SK-N-SH (cell line): ENCODE measurements at regions not wholly inside any gene's neighbourhood (a gene's known extent, or its start where the extent isn't known, plus 50 kb on each side); places are given as distances from the start of the nearest gene placed in this dataset.

ENCODE experiments used
- CTCF ChIA-PET: fragments of 300-600, 350-600 bp; formaldehyde crosslinking; extraction: SDS; loops from one replicate; lab custom pipeline; 2021; lab: Yijun Ruan, JAX
- POLR2A ChIA-PET: fragments of 350-600 bp; sonication (Branson Sonifier 250); formaldehyde crosslinking; extraction: SDS; loops from one replicate; lab custom pipeline; 2020; ENCODE audit warnings: antibody characterized with exemption, inconsistent platforms; lab: Yijun Ruan, JAX
- DNase-seq: peaks from one replicate; pipeline ENCODE4 v3.0.0; 2012
- H2AFZ ChIP-seq: fragments of 200-600 bp; sonication (generic); 2 replicates; pipeline ENCODE4 v1.8.1; 2016; ENCODE audit warnings: antibody characterized with exemption, mild to moderate bottlenecking, low read depth
- H3F3A ChIP-seq: fragments of 200-600 bp; sonication (generic); replicated peaks from 2 replicates; pipeline ENCODE3; 2016; ENCODE audit warnings: antibody characterized with exemption, mild to moderate bottlenecking; ENCODE audit not compliant: insufficient read depth
- H3K27ac ChIP-seq, 2 experiments: fragments of 200-500 bp in 1 of 2; fragments of 200-600 bp in 1 of 2; sonication (Bioruptor generic) in 1 of 2; sonication (generic), shearing (Covaris generic) in 1 of 2; 2 replicates each; pipeline versions ENCODE4 v1.5.1 to v1.6.1; 2014 to 2016; ENCODE audit warnings: low read depth in 2 of 2, inconsistent platforms in 1 of 2, low read length in 1 of 2, mild to moderate bottlenecking in 1 of 2, mixed read lengths in 1 of 2
- H3K27me3 ChIP-seq: fragments of 200-600 bp; sonication (generic), shearing (Covaris generic); 2 replicates; pipeline ENCODE4 v1.6.1; 2016; ENCODE audit warnings: mixed run types; ENCODE audit not compliant: insufficient read depth
- H3K36me3 ChIP-seq, 2 experiments: fragments of 200-500 bp in 1 of 2; fragments of 200-600 bp in 1 of 2; sonication (Bioruptor generic) in 1 of 2; sonication (generic) in 1 of 2; replicated peaks in 1 of 2; 2 replicates each; pipeline versions ENCODE3 to v1.5.1; 2014 to 2016; ENCODE audit warnings: low read length in 1 of 2, mild to moderate bottlenecking in 1 of 2; ENCODE audit not compliant: insufficient read depth in 2 of 2, control insufficient read depth in 1 of 2
- H3K4me1 ChIP-seq, 2 experiments: fragments of 200-500 bp in 1 of 2; fragments of 200-600 bp in 1 of 2; sonication (Bioruptor generic) in 1 of 2; sonication (generic), shearing (Covaris generic) in 1 of 2; 2 replicates each; pipeline versions ENCODE4 v1.5.1 to v1.6.1; 2014 to 2016; ENCODE audit warnings: low read depth in 1 of 2, low read length in 1 of 2, mixed run types in 1 of 2; ENCODE audit not compliant: insufficient read depth in 2 of 2, control insufficient read depth in 1 of 2
- H3K4me2 ChIP-seq: fragments of 200-600 bp; sonication (generic), shearing (Covaris generic); 2 replicates; pipeline ENCODE4 v1.6.1; 2017; ENCODE audit warnings: mixed run types
- H3K4me3 ChIP-seq, 2 experiments: fragments of 200-500 bp in 1 of 2; fragments of 200-600 bp in 1 of 2; sonication (Bioruptor generic) in 1 of 2; sonication (generic), shearing (Covaris generic) in 1 of 2; 2 replicates each; pipeline versions ENCODE4 v1.5.1 to v1.8.1; 2014 to 2016; ENCODE audit warnings: low read depth in 2 of 2, inconsistent platforms in 1 of 2, low read length in 1 of 2, mild to moderate bottlenecking in 1 of 2, mixed read lengths in 1 of 2, moderate library complexity in 1 of 2
- H3K79me2 ChIP-seq: fragments of 200-600 bp; sonication (generic); 2 replicates; pipeline ENCODE4 v1.8.1; 2017; ENCODE audit warnings: mild to moderate bottlenecking; ENCODE audit not compliant: insufficient read depth
- H3K9ac ChIP-seq: fragments of 200-600 bp; sonication (generic); 2 replicates; pipeline ENCODE4 v1.6.1; 2017; ENCODE audit warnings: mixed run types
- H3K9me2 ChIP-seq: fragments of 200-600 bp; sonication (generic); 2 replicates; pipeline ENCODE4 v1.6.1; 2017; ENCODE audit warnings: mixed run types
- H3K9me3 ChIP-seq: fragments of 200-600 bp; sonication (generic); 2 replicates; pipeline ENCODE4 v1.6.1; 2017; ENCODE audit warnings: mixed run types, mild to moderate bottlenecking, moderate library complexity
- H4K20me1 ChIP-seq: fragments of 200-600 bp; sonication (generic); 2 replicates; pipeline ENCODE4 v1.6.1; 2017; ENCODE audit warnings: mild to moderate bottlenecking, mixed run types; ENCODE audit not compliant: insufficient read depth
- CHD2 ChIP-seq: fragments of 150-350 bp; IDR thresholded peaks from 2 replicates; pipeline ENCODE4 v1.6.1; 2018; ENCODE audit warnings: low read length; ENCODE audit not compliant: partially characterized antibody
- CTCF ChIP-seq: fragments of 200-600 bp; sonication (generic); IDR thresholded peaks from 2 replicates; pipeline ENCODE4 v1.6.1; 2017; ENCODE audit warnings: antibody characterized with exemption, mild to moderate bottlenecking, moderate library complexity
- EP300 ChIP-seq, 2 experiments: IDR thresholded peaks; 2 replicates each; pipeline versions ENCODE4 v1.4.0 to v1.6.1; 2012; ENCODE audit warnings: borderline replicate concordance in 1 of 2, low read depth in 1 of 2, low read length in 1 of 2
- EZH2phosphoT487 ChIP-seq: fragments of 200-600 bp; sonication (generic); IDR thresholded peaks from 2 replicates; pipeline ENCODE4 v1.6.1; 2017; ENCODE audit warnings: low read depth, mixed run types, mild to moderate bottlenecking, antibody characterized with exemption, moderate library complexity, borderline replicate concordance
- FOSL2 ChIP-seq: IDR thresholded peaks from 2 replicates; pipeline ENCODE4 v1.4.0; 2012; ENCODE audit warnings: low read depth, mild to moderate bottlenecking, moderate library complexity, borderline replicate concordance
- IRF3 ChIP-seq: fragments of 150-350 bp; IDR thresholded peaks from 2 replicates; pipeline ENCODE4 v1.6.1; 2016; ENCODE audit warnings: mild to moderate bottlenecking, low read depth, low read length
- JUND ChIP-seq: IDR thresholded peaks from 2 replicates; pipeline ENCODE4 v1.4.0; 2012
- MAX ChIP-seq: IDR thresholded peaks from 2 replicates; pipeline ENCODE4 v1.4.0; 2012; ENCODE audit warnings: low read depth
- MXI1 ChIP-seq: IDR thresholded peaks from 2 replicates; pipeline ENCODE4 v1.6.1; 2012; ENCODE audit warnings: mild to moderate bottlenecking, low read depth, low read length, improper control_type of control experiment
- NFIC ChIP-seq: IDR thresholded peaks from 2 replicates; pipeline ENCODE4 v1.4.0; 2012; ENCODE audit warnings: borderline replicate concordance
- PBX3 ChIP-seq: IDR thresholded peaks from 2 replicates; pipeline ENCODE4; 2012
- POLR2AphosphoS5 ChIP-seq: IDR thresholded peaks from 2 replicates; pipeline ENCODE4 v1.6.1; 2012; ENCODE audit warnings: low read depth, low read length
- RCOR1 ChIP-seq: fragments of 150-350 bp; IDR thresholded peaks from 2 replicates; pipeline ENCODE4 v1.6.1; 2017; ENCODE audit warnings: antibody characterized with exemption, low read length
- REST ChIP-seq: IDR thresholded peaks from 2 replicates; pipeline ENCODE4 v1.6.1; 2012; ENCODE audit warnings: mild to moderate bottlenecking, low read depth, low read length, moderate library complexity
- RFX5 ChIP-seq: IDR thresholded peaks from 2 replicates; pipeline ENCODE4 v1.6.1; 2012; ENCODE audit warnings: mild to moderate bottlenecking, improper control_type of control experiment, low read length
- SIN3A ChIP-seq: IDR thresholded peaks from 2 replicates; pipeline ENCODE4 v1.6.1; 2012; ENCODE audit warnings: low read depth, mild to moderate bottlenecking, low read length, moderate library complexity, borderline replicate concordance
- TAF1 ChIP-seq: IDR thresholded peaks from 2 replicates; pipeline ENCODE4 v1.6.1; 2012; ENCODE audit warnings: low read depth, mild to moderate bottlenecking, low read length, moderate library complexity, borderline replicate concordance
- TCF12 ChIP-seq: IDR thresholded peaks from 2 replicates; pipeline ENCODE4 v1.4.0; 2012
- TEAD4 ChIP-seq: IDR thresholded peaks from 2 replicates; pipeline ENCODE4 v1.4.0; 2012; ENCODE audit warnings: mild to moderate bottlenecking, borderline replicate concordance; ENCODE audit not compliant: insufficient read depth
- USF2 ChIP-seq: fragments of 150-350 bp; IDR thresholded peaks from 2 replicates; pipeline ENCODE4 v1.6.1; 2017; ENCODE audit warnings: antibody characterized with exemption, low read length, low read depth, borderline replicate concordance
- WGBS: methylation state at CpG from one replicate; pipeline ENCODE4 v1.1.6; 2017; ENCODE audit warnings: low lambda C conversion rate; 5-methylcytosine and 5-hydroxymethylcytosine counted together

GRCh38 chr18:71995904-71996465, 548.2 kb downstream of the CBLN2 start:
- no peaks in the 10 kb centered on the region; the same call in 1 of the 2 replicates for H3K9me2 ChIP-seq
- H3K4me3 ChIP-seq: no peak overlapping the region
- no peaks in the 10 kb centered on the region for H3K36me3 ChIP-seq
- H3K27me3 ChIP-seq: no peaks in the 10 kb centered on the region
- no peak overlapping the region for H3K27ac ChIP-seq
- DNase-seq: no peak
- ChIA-PET CTCF (interaction anchor here (0.6 kb wide), 1 partner anchor 11 kb away, joined by 3 read pairs; no protein-coding TSS in a partner anchor), POLR2A (no interaction called here)
- H3K9me3 ChIP-seq: no peaks in the 10 kb centered on the region
- no peak overlapping the region for H3K9ac ChIP-seq
- no peaks in the 10 kb centered on the region for H4K20me1 ChIP-seq
- H3K4me2 ChIP-seq: no peak overlapping the region
- 47% methylated on average over 1 of the region's 1 CpG for WGBS
- no peak for TF ChIP-seq MAX
- TF ChIP-seq RFX5: no peak
- TF ChIP-seq TAF1: no peak
- no peak for TF ChIP-seq PBX3
- TF ChIP-seq CTCF: no peak
- TF ChIP-seq FOSL2: no peak
- TF ChIP-seq TEAD4: no peak
- no peak for TF ChIP-seq NFIC
- no peak for TF ChIP-seq SIN3A
- TF ChIP-seq REST: no peak
- TF ChIP-seq RCOR1: no peak
- TF ChIP-seq EZH2phosphoT487: no peak
- TF ChIP-seq POLR2AphosphoS5: no peak
- no peak for TF ChIP-seq JUND
- TF ChIP-seq CHD2: no peak
- TF ChIP-seq MXI1: no peak
- no peak for TF ChIP-seq IRF3
- no peak for TF ChIP-seq USF2
- no peak for TF ChIP-seq EP300 (IDR thresholded peaks at IDR 0.05; ENCODE audit: borderline replicate concordance in 1 of 2, low read depth in 1 of 2, low read length in 1 of 2)
- TF ChIP-seq TCF12: no peak
- H2AFZ ChIP-seq: no peak overlapping the region
- H3K4me1 ChIP-seq: no peaks in the 10 kb centered on the region
- H3F3A ChIP-seq: no peaks in the 10 kb centered on the region
- H3K79me2 ChIP-seq: no peaks in the 10 kb centered on the region
